H9 (cell line): ENCODE measurements at regions not wholly inside any gene's neighbourhood (a gene's known extent, or its start where the extent isn't known, plus 50 kb on each side); places are given as distances from the start of the nearest gene placed in this dataset.

ENCODE experiments used
- DNase-seq: peaks from one replicate; pipeline ENCODE4 v3.0.0-alpha.2; 2017
- H2AFZ ChIP-seq: one replicate; pipeline ENCODE4 v1.6.1; 2013; ENCODE audit warnings: mild to moderate bottlenecking, low read length, control low read depth, moderate library complexity
- H2AK5ac ChIP-seq: 2 replicates; pipeline ENCODE4 v1.6.1; 2013; ENCODE audit warnings: low read length, control low read depth, mixed read lengths; ENCODE audit not compliant: insufficient read length
- H2BK120ac ChIP-seq: one replicate; pipeline ENCODE4 v1.6.1; 2013; ENCODE audit warnings: low read depth, mild to moderate bottlenecking, low read length, control low read depth, inconsistent platforms; ENCODE audit not compliant: poor library complexity, severe bottlenecking
- H2BK12ac ChIP-seq: 2 replicates; pipeline ENCODE4 v1.6.1; 2013; ENCODE audit warnings: low read length, control low read depth, mixed read lengths, low read depth; ENCODE audit not compliant: insufficient read length
- H2BK15ac ChIP-seq: 2 replicates; pipeline ENCODE4 v1.6.1; 2013; ENCODE audit warnings: low read depth, low read length, control low read depth
- H2BK20ac ChIP-seq: one replicate; pipeline ENCODE4 v1.6.1; 2013; ENCODE audit warnings: low read depth, mild to moderate bottlenecking, low read length, control low read depth, inconsistent platforms; ENCODE audit not compliant: poor library complexity, severe bottlenecking
- H2BK5ac ChIP-seq: 2 replicates; pipeline ENCODE4 v1.6.1; 2013; ENCODE audit warnings: low read length, control low read depth, mixed read lengths; ENCODE audit not compliant: insufficient read length
- H3K14ac ChIP-seq: 2 replicates; pipeline ENCODE4 v1.6.1; 2013; ENCODE audit warnings: low read length, control low read depth; ENCODE audit not compliant: insufficient read depth
- H3K18ac ChIP-seq: 2 replicates; pipeline ENCODE4 v1.6.1; 2013; ENCODE audit warnings: low read depth, mild to moderate bottlenecking, mixed read lengths, low read length, control low read depth; ENCODE audit not compliant: insufficient read length
- H3K23ac ChIP-seq: 2 replicates; pipeline ENCODE4 v1.6.1; 2013; ENCODE audit warnings: low read length, control low read depth, mixed read lengths, low read depth; ENCODE audit not compliant: insufficient read length
- H3K23me2 ChIP-seq: 2 replicates; pipeline ENCODE4 v1.6.1; 2013; ENCODE audit warnings: low read depth, mild to moderate bottlenecking, mixed read lengths, low read length, control low read depth; ENCODE audit not compliant: insufficient read length, poor library complexity, severe bottlenecking
- H3K27ac ChIP-seq: 2 replicates; pipeline ENCODE4 v1.5.1; 2013; ENCODE audit warnings: low read length, control low read depth, mixed read lengths, low read depth; ENCODE audit not compliant: insufficient read length
- H3K27me3 ChIP-seq: 2 replicates; pipeline ENCODE4 v1.6.1; 2013; ENCODE audit warnings: low read length, control low read depth, inconsistent platforms; ENCODE audit not compliant: insufficient read depth
- H3K4ac ChIP-seq: 2 replicates; pipeline ENCODE4 v1.6.1; 2013; ENCODE audit warnings: low read depth, mild to moderate bottlenecking, control low read depth, inconsistent platforms, low read length, moderate library complexity
- H3K4me1 ChIP-seq: 2 replicates; pipeline ENCODE4 v1.6.1; 2013; ENCODE audit warnings: low read length, control low read depth, inconsistent platforms; ENCODE audit not compliant: insufficient read depth
- H3K4me2 ChIP-seq: 2 replicates; pipeline ENCODE4 v1.6.1; 2013; ENCODE audit warnings: low read length, control low read depth, mixed read lengths; ENCODE audit not compliant: insufficient read length, insufficient read depth
- H3K56ac ChIP-seq: 2 replicates; pipeline ENCODE4 v1.6.1; 2013; ENCODE audit warnings: low read depth, mild to moderate bottlenecking, mixed read lengths, low read length, control low read depth; ENCODE audit not compliant: insufficient read length
- H3K79me1 ChIP-seq: 2 replicates; pipeline ENCODE4 v1.6.1; 2013; ENCODE audit warnings: low read depth, mild to moderate bottlenecking, moderate library complexity, low read length, control low read depth, inconsistent platforms; ENCODE audit not compliant: insufficient read depth, poor library complexity, severe bottlenecking
- H3K79me2 ChIP-seq: 2 replicates; pipeline ENCODE4 v1.6.1; 2013; ENCODE audit warnings: low read length, control low read depth, inconsistent platforms; ENCODE audit not compliant: insufficient read depth
- H3K9ac ChIP-seq: 2 replicates; pipeline ENCODE4 v1.6.1; 2013; ENCODE audit warnings: low read length, control low read depth, mixed read lengths; ENCODE audit not compliant: insufficient read length; ENCODE audit errors: extremely low read depth
- H3K9me3 ChIP-seq: one replicate; pipeline ENCODE4 v1.6.1; 2013; ENCODE audit warnings: low read depth, low read length, inconsistent platforms; ENCODE audit not compliant: control insufficient read depth
- H3T11ph ChIP-seq: one replicate; pipeline ENCODE4 v1.6.1; 2013; ENCODE audit warnings: mild to moderate bottlenecking, low read length, control low read depth, inconsistent platforms
- H4K20me1 ChIP-seq: one replicate; pipeline ENCODE4 v1.6.1; 2013; ENCODE audit not compliant: control insufficient read depth, insufficient read length, insufficient read depth
- H4K5ac ChIP-seq: 2 replicates; pipeline ENCODE4 v1.6.1; 2013; ENCODE audit warnings: low read depth, mild to moderate bottlenecking, mixed read lengths, low read length, control low read depth; ENCODE audit not compliant: insufficient read length
- H4K8ac ChIP-seq: replicated peaks from 2 replicates; pipeline ENCODE4 v1.6.1; 2013; ENCODE audit warnings: low read length, control low read depth, mixed read lengths, low read depth; ENCODE audit not compliant: insufficient read length
- H4K91ac ChIP-seq: 2 replicates; pipeline ENCODE4 v1.6.1; 2013; ENCODE audit warnings: low read depth, mild to moderate bottlenecking, moderate library complexity, mixed read lengths, low read length, control low read depth; ENCODE audit not compliant: insufficient read length
- H3K27ac Mint-ChIP-seq, 3 experiments: 2 replicates in 2 of 3; 3 replicates in 1 of 3; pipeline ENCODE4 v1.8.0; 2020 to 2021; ENCODE audit warnings: mixed read lengths in 3 of 3, mild to moderate bottlenecking in 1 of 3, moderate library complexity in 1 of 3
- H3K27me3 Mint-ChIP-seq: 2 replicates; pipeline ENCODE4 v1.8.0; 2021; ENCODE audit warnings: low read depth, mild to moderate bottlenecking, moderate library complexity, mixed read lengths
- H3K36me3 Mint-ChIP-seq, 3 experiments: 2 replicates in 2 of 3; 3 replicates in 1 of 3; pipeline ENCODE4 v1.8.0; 2020 to 2021; ENCODE audit warnings: low read depth in 3 of 3, mixed read lengths in 3 of 3; ENCODE audit not compliant: insufficient read depth in 1 of 3
- H3K4me1 Mint-ChIP-seq, 2 experiments: 2 replicates each; pipeline ENCODE4 v1.8.0; 2020; ENCODE audit warnings: mixed read lengths in 2 of 2
- H3K4me3 Mint-ChIP-seq, 2 experiments: 2 replicates in 1 of 2; 3 replicates in 1 of 2; pipeline ENCODE4 v1.8.0; 2020 to 2021; ENCODE audit warnings: mild to moderate bottlenecking in 2 of 2, mixed read lengths in 2 of 2, moderate library complexity in 1 of 2
- H3K9me3 Mint-ChIP-seq, 2 experiments: 2 replicates in 1 of 2; 3 replicates in 1 of 2; pipeline ENCODE4 v1.8.0; 2020; ENCODE audit warnings: mild to moderate bottlenecking in 2 of 2, mixed read lengths in 2 of 2, moderate library complexity in 1 of 2
- WGBS: extraction: QIAGEN DNeasy Blood & Tissue Kit; methylation state at CpG from one replicate; pipeline ENCODE4 v1.1.7; 2013; ENCODE audit warnings: missing lambda C conversion rate, low lambda C conversion rate, mixed read lengths; ENCODE audit not compliant: insufficient read length; ENCODE audit errors: extremely low coverage; 5-methylcytosine and 5-hydroxymethylcytosine counted together
- TF ChIP-seq, protein P1 (sequence below): fragments of 200-600 bp; sonication (generic); conservative IDR thresholded peaks from 3 replicates; pipeline ENCODE4 v1.8.0; 2021; ENCODE audit warnings: antibody characterized with exemption, mild to moderate bottlenecking

DNA sequence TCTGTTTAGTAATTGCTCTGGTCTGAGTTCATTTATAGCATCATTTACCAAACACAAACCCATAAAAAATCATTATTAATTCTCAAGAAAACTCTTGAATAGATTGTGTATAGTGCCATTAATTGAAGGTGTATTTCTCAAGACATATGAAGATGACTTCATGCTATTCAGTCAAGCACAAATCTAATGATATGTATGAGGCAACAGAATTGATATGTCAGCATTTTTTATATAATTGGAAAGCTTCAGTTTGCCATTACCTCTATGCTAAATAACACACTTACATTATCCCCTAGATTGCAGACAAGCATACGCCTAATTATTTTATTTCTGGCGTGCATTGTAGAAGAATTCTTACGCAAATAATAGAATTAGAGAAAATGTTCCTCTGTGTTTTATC lies 461.8 kb downstream of the PDHA2 start:
- no peaks in the 10 kb centered on the region for H4K20me1 ChIP-seq
- no peaks in the 10 kb centered on the region for H3K9me3 ChIP-seq
- Mint-ChIP-seq H3K36me3 (peaks cover 0 to under 1% (median 0%) of the 10 kb centered on the region in 3 experiments; a peak in 2 of 7 replicates), H3K27me3 (no peaks in the 10 kb centered on the region), H3K4me3 (no peak overlapping the region), H3K4me1 (peaks cover 4 to 5% of the 10 kb centered on the region in 2 experiments; a peak in 3 of 4 replicates), H3K9me3 (peaks cover 0 to 2% of the 10 kb centered on the region in 2 experiments; a peak in 1 of 5 replicates), H3K27ac (no peak overlapping the region)
- no CpG with 5 or more reads among the region's 3 CpGs for WGBS
- H4K91ac ChIP-seq = no peak overlapping the region
- no peak for DNase-seq
- no peaks in the 10 kb centered on the region for H3K23me2 ChIP-seq
- no peaks in the 10 kb centered on the region for H3K79me2 ChIP-seq
- H3K9ac ChIP-seq = no peak overlapping the region
- H3K79me1 ChIP-seq = no peaks in the 10 kb centered on the region
- no peak overlapping the region for H2AK5ac ChIP-seq
- no peak overlapping the region for H3K56ac ChIP-seq
- H3K14ac ChIP-seq = no peak overlapping the region
- H3K27me3 ChIP-seq = no peaks in the 10 kb centered on the region
- H4K5ac ChIP-seq = no peak overlapping the region
- no peak overlapping the region for H3T11ph ChIP-seq
- no peak overlapping the region for H2AFZ ChIP-seq
- no peak overlapping the region for H3K23ac ChIP-seq
- H3K27ac ChIP-seq = no peak overlapping the region
- no peak overlapping the region for H3K4ac ChIP-seq
- no peak overlapping the region for H2BK120ac ChIP-seq
- H2BK12ac ChIP-seq = no peak overlapping the region
- H2BK20ac ChIP-seq = no peak overlapping the region
- TF ChIP-seq, protein P1, sequence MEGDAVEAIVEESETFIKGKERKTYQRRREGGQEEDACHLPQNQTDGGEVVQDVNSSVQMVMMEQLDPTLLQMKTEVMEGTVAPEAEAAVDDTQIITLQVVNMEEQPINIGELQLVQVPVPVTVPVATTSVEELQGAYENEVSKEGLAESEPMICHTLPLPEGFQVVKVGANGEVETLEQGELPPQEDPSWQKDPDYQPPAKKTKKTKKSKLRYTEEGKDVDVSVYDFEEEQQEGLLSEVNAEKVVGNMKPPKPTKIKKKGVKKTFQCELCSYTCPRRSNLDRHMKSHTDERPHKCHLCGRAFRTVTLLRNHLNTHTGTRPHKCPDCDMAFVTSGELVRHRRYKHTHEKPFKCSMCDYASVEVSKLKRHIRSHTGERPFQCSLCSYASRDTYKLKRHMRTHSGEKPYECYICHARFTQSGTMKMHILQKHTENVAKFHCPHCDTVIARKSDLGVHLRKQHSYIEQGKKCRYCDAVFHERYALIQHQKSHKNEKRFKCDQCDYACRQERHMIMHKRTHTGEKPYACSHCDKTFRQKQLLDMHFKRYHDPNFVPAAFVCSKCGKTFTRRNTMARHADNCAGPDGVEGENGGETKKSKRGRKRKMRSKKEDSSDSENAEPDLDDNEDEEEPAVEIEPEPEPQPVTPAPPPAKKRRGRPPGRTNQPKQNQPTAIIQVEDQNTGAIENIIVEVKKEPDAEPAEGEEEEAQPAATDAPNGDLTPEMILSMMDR = no peak
- no peak overlapping the region for H3K18ac ChIP-seq
- H2BK5ac ChIP-seq = no peak overlapping the region
- H4K8ac ChIP-seq = no peak overlapping the region
- H2BK15ac ChIP-seq = no peak overlapping the region
- H3K4me2 ChIP-seq = no peak overlapping the region
- H3K4me1 ChIP-seq = no peaks in the 10 kb centered on the region
